NOMO-1 (cell line): ENCODE measurements at regions not wholly inside any gene's neighbourhood (a gene's known extent, or its start where the extent isn't known, plus 50 kb on each side); places are given as distances from the start of the nearest gene placed in this dataset.

Source experiments
- DNase-seq, 2 experiments: peaks; one replicate each; lab custom pipeline; 2025; ENCODE audit not compliant: unreplicated experiment in 2 of 2; lab: John Stamatoyannopoulos, UW

DNA sequence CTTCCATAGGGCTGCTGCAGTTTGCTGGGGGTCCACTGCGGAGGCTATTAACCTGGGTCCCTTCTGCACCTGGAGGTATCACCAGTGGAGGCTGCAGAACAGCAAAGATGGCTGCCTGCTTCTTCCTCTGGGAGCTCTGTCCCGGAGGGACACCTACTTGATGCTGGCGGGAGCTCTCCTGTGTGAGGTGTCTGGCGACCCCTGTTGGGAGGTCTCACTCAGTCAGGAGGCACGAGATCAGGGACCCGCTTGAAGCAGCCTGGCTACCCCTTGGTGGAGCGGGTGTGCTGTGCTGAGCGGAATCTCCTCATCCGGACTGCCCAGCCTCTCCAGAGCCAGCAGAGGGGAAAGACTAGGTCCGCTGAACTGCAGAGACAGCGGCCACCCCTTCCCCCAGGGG is 56.0 kb upstream of the CTXND1 start:
- DNase-seq = no peak

DNA sequence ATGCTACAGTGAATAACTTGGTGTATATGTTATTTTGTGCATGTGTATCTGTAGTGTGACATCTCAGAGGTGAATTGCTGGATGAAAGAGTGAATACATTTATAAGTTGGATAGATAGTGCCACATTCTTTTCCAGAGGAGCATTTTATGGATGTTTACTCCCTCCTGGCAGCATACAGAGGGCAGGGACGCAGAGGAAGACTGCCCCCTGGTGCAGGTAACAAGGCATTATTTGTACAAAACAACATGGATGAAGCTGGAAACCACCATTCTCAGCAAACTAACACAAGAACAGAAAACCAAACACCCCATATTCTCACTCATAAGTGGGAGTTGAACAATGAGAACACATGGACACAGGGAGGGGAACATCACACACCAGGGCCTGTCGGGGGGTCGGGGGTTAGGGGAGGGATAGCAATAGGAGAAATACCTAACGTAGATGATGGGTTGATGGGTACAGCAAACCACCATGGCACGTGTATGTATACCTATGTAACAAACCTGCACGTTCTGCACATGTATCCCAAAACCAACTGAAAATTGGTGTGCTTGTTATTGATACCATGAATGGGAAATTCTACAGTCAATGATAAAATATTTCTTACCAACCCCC is 57.9 kb upstream of the CTXND1 start:
- DNase-seq = no peak

DNA sequence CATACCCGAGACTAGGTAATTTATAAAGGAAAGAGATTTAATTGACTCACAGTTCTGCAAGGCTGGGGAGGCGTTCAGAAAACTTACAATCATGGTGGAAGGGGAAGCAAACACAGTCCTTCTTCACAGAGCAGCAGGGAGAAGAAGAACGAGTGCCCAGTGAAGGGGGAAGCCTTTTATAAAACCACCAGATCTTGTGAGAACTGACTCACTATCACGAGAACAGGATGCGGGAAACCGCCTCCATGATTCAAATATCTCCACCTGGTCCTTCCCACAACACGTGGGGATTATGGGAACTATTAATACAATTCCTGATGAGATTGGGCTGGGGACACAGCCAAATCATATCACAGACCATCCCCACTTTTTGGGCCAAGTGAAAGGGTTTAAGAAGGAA is 58.8 kb upstream of the CTXND1 start:
- no peak for DNase-seq

DNA sequence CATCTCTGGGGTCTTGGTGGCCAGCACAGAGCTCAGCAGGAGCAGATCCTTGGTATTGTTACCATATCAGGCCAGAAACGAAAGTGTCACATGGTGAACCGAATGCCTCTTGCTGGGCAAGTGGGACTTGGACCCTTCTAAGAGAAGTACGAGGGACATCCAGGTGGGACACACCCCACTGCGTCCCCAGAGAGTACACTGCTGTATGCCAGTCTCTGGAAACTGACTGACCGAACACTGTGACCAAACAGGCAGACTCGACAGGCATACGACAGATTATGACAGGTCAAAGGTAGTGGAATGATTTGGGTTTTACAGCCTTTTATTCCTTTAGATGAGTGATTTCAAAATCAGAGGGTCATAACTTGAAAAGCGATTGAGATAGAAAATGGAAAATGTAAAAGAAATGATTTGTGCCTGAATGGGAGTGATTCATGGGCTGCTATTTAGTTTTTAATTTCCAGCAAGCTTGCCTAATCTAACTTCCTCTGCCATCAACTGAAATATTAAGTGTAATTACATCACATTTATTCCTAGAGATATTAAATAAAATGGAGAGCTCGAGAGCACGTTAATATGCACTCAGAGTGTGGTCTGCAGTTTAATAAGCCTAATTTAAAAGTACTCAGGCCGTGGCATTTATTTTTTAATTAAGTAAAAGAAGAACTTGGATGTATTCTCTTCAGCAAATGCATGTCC is 63.4 kb upstream of the CTXND1 start:
- DNase-seq = peak in 1 of 2 experiments; percentile 43

DNA sequence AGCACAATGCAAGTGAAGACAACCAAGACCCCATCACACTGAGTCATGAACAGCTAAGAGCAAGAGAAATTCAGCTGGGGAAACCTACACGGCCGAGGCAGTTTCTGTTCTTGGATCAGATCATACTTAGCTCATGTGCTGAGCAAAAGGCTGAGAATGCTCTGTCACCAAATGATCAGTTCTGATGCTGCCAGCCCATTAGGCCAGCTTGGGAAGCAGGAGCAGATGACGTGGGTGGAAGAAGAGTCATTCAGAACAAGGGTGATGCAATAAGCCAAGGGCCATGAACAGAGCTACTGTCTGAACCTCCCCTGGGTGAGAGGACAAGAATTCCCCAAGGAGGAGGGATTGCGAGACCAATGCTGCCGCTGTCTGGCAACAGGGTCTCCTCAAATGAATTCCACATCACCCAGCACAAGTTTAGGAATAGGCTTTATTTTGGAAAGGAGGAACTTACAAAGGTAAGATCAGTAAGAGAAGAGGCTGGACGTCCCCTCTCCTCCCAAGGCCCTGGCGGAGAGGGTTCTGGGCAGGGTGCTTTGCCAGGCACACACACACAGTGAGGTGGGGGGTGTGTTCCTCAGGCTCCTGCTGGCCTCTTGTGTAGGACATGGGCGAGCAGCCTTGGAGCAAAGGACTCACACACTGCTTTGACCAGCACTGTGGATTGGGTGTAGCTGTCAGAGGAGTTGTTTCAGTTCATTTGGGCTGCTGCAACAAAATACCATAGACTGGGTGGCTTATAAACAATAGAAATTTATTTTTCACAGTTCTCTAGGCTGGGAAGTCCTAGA is 65.6 kb upstream of the CTXND1 start:
- DNase-seq = no peak

DNA sequence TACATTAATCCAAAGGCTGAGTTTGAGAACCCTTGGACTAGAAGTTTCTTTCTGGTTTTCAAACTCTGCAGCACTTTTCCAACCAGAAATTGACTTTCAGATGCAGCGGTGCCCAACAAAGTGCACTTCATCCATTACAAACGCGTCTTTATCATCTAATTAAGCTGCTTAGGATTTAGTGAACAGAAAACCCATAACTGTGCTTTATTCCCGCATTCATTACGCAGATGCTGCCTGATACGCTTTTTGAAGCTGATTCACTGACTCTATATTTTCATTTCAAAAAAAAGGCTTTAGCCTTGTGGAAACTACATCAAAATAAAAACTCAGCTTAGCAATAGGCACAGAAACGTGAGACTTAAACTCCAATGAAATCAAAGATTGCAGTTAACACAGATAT is 69.8 kb upstream of the CTXND1 start:
- no peak for DNase-seq

DNA sequence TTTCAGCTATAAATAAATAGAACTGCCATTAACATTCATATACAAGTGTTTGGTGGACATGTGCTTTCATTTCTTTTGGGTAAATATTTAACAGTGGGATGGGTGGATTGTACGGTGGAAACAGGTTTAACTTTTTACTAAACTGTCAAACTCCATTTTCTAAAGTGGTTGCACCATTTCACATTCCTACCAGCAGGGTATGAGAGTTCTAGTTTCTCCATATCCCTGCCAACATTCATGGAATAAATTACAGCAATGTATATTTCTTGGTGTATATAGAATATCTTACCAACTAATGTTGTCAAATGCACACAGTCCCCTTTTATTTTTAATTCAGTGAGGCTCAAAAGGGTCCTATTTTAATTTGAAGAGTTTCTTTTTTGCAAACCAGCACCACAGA is 71.3 kb upstream of the CTXND1 start:
- DNase-seq = no peak

DNA sequence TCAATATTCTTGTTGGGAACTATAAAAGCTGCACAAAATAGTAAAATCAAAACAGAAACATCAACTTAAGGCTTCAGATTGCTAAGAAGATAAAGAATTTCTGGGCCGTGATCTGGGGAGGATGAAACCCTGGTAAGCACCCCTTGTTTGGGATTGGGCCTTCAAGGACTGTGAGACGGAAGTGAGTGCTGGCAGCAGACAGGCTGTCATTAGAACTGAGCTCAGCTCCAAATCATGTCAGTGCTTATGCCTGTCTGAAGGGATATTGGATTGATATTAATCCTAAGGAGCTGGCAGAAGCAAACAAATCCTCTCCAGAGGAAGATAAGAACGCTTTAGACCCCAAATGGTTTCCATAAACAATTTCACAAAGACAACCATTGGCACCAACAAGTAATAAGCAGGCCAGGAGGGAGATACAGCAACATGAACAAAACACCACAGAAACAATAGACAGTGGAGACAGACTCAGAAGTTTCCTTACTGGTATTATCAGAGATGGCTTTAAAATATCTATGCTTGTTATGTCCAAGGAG is 72.6 kb upstream of the CTXND1 start:
- no peak for DNase-seq

DNA sequence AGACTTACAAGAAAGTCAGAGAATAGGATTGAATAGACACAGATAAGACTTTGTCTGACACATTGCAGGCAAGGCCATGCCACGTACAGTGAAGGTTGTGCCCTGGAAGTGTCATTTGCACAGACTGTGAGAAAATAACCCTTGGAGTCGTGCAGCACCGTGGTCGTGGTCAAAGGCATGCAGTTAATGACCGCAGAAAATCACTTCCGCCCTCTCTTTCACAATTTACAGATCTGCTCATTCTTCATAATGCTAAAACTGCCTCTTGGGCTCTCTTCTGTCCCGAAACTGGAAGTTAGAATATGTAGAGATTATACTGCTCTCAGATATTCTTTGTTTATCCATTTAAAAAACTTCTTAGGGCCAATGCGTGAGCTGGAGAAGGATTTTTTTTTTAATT is 73.2 kb upstream of the CTXND1 start:
- peak; percentile 89 to 95 for DNase-seq

DNA sequence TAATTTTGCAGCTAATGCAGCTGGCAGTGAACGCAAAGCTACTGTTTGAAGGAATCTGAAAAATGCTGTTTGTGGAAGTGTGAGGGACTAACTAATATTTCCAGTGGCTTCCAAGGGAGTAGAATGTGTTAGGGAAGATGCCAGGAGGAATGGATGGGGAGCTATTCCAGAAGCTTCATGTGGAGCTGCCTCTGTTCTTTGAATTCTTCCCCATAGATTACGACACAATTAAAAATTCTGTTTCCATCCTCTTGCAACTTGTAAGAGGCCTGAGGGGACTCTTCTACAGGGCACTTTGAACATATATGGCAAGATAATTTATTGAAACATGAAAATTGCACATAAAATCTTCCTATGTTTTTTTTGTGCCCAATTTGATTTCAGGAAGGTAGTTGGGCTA is 74.3 kb upstream of the CTXND1 start:
- no peak for DNase-seq

DNA sequence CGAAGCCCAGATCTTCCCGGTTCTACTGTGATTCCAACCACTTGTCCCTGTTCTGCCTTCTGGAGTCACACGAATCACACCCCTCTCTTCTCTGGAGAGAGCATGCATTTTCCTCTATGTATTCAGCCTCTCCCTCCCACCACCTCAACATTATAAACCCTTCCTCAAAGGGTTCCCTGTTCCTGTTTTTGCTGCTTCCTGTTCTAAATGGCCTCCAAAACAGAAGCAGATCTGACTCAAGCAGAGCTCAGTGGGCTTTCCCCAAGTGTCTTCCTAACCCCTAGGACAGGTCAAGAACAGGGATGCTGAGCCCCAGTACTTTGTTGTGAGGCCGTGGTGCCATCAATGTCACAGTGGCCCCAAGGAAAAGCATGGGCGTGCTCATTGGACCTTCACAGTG is 75.7 kb upstream of the ARNT2 start:
- peak; percentile 61 to 71 for DNase-seq

DNA sequence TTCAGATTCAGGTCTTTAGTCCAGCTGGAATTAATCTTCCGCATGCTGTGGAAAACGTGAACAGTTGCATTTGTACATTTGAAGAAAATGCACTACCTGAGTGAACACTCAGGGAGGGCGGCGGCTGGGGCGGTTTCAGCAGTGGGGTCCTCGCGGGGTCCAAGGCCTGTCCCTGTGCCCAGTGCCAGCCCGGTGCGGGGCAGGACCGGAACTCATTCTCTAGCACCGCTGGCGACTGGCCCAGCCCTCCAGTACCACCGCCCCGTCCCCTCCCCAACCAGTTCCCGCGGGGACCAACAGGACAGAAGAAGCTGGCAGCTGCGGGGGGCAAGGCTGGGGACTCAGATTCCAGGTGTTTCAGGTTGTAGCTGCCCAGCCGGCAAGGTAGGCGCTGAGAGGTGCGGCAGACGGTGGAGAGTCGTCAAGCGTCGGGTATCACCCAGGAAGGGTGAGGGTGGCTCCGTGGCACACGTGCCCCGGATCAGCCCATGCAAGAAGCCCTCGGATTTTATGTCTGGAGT is 72.2 kb upstream of the ARNT2 start:
- DNase-seq = no peak

DNA sequence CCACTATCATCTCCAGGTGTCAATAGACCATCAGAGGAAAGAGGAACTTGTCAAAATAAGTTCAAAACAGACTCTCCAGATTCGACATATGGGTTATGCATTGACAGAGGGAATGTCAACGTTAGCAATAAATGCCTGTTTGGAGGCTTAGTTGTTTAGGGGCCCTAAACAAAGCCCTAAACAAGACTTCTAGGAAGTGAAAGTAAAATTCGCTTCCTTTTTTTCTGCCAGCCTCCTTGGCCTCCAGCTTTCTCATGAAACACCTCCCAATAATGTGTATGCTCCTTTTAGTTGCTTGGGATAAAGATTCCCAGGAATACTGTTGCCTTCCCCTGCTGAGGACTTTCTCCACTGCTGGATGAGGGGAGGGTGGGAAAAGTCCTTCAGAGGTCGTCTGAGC is 70.9 kb upstream of the ARNT2 start:
- peak; percentile 62 to 72 for DNase-seq

DNA sequence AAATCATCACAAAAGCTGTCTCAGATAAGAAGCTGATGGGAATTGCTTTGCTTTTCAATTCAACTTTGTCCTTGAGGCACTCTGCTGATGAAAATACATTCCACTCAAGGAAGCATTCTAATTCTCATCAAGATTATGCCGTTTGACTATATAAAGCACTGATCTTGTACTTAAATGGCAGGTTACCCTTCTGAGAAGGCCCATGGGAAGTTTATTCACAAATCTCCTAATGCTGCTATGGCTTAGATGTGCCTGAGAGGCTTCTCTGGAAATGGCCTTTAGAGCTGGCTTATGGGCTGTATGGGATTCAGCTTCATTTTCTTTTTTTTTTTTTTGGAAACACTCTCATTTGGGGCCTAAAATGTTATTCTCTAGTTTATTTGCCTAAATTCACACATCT is 69.7 kb upstream of the ARNT2 start:
- DNase-seq = no peak

DNA sequence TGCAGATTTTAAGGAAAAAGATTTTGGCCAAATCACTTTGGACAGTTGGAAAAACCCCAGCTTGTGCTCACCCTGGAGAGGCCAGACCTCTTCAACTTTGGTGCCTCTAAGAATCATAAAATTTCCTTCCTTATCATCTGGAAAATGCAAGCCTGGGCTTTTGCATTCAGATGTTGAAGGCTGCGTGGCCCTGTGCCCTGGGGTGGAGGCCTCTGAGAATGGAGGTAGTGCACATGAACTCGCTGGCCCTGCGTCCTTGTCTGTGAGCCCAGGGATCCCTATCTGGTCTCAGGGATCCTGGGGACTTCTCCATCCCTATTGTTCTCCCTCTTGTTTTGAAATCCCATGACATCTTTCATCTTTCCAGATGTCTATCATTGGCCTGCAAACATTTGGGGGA is 64.6 kb upstream of the ARNT2 start:
- DNase-seq = no peak

DNA sequence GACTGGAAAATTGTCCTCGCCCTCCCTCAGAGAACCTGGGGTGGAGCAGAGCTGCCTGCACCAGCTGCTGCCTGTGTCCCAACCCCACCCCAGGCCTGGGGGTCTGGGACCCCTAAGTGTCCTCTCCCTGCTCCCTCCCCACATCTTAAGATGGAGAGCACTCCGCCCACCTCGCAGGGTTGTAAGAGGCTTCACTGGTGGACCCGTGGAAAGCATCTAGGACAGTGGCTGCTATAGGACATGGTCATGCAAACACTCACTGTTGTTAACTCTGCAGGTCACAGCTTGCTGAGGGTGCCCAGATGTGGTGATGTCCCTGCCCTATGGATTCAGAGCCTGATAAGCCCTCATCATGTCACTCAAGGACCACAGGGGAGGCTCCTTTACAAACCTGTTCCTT is 62.0 kb upstream of the ARNT2 start:
- no peak for DNase-seq

DNA sequence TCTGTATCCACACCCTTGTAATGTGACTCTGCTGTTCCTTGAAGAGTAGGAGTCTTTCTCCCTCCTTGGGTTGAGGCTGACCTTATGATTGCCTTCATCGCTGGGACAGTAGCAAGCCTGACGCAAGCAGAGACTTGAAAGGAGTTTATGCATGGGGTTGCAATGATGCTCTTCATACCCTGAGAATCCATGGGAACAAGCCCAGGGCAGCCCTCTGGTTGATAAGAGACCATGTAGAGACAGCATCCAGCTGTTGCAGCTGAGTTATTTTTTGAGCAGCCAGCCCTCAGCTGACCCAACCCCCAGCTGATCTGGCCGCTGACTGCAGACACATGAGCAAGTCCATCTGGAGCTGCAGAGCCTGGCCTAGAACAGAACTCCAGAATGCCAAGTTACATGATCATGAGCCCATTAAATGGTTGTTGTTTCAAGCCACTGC is 60.6 kb upstream of the ARNT2 start:
- DNase-seq = no peak

DNA sequence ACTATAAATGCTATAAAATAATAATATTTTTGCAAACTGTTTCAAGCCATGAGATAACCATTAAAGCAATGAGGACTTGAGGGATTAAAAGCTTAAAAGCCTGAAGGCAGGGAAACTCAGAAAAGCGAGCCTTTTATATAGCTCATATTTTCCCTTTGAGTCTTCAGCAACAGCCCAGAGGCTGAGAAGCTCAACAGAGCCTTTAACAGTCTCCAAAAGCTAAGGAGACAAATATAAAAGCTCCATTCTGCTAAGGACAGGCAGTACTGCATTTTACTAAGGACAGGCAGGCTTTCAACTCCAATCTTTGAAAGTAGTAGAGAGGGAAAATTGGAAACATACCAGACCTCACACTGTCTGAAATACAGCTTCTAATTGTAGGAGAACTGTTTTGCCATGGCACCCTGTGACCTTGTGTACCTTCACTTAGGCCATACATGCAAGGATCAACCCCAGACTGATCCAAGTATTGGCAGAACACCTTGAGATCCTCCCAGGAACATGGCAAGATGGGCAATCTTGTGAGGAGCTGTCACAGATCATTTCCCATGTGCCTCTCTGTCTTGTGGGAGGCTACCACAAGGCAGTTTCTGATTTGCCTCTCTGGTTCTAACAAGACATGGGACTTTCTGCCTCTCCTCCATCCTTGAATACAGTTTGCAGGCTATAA is 53.1 kb upstream of the ARNT2 start:
- no peak for DNase-seq
